ENCODE measurements at regions not wholly inside any gene's neighbourhood (a gene's known extent, or its start where the extent isn't known, plus 50 kb on each side); places are given as distances from the start of the nearest gene placed in this dataset.

DNA sequence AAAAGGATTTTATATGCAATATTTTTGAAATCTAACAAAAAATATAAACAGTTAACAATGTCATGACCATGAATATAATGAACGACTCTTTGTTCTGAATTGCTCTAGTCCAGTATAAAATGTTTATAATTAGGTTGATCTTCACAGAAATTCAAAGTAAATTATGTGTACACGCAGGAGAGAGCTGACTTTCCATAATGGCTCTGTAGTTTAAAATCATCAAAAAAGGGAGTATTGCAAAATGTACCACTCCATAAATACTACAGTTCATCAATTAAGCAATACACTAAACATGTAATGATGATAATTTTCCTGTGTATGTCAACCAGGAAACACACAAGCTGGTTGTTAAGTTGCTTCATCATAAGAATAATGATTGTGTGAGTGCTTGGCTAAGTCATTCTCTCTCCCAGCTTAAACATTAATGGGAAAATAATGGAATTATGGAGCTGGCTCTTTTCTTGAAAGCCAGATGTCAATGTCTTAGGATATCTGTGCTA lies 189.5 kb upstream of the PLEKHG7 start:
- H3K36me3 ChIP-seq = no peaks in the 10 kb centered on the region
- H3K4me1 ChIP-seq = no peaks in the 10 kb centered on the region
- no peak overlapping the region for H3K27ac ChIP-seq
- no peak overlapping the region for H3K4me3 ChIP-seq
- H3K9me3 ChIP-seq = no peaks in the 10 kb centered on the region
- no peak for DNase-seq
- intact Hi-C loops (cut with DNase I) = no loop called here
- TF ChIP-seq CTCF (IDR thresholded peaks at IDR 0.05) = no peak
- no peaks in the 10 kb centered on the region for H3K27me3 ChIP-seq
- no peak overlapping the region for H3K9ac ChIP-seq (ENCODE audit: low read depth in 2 of 2, low read length in 2 of 2)

DNA sequence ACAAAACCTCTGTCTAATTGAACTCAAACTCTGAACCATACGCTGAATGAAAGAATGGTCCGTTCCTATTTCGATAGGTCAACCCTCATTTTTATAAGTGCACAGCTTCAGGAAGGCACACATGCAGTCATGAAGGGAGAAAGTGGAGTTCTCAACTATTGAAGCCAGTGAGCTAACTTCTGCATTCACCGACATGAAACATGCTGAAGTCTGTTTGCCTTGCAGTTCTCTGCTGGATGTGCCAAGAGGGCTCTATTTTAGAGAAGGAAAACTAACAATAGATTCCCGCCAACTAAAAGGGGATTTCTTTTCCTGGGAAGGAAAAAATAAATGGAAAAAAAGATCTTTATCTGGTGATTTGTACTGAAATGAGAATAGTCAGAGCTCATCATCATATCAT lies 191.0 kb upstream of the PLEKHG7 start:
- TF ChIP-seq CTCF (IDR thresholded peaks at IDR 0.05) = no peak
- Histone ChIP-seq H3K36me3 (no peaks in the 10 kb centered on the region), H3K4me3 (no peak overlapping the region), H3K9ac (ENCODE audit: low read depth in 2 of 2, low read length in 2 of 2) (no peak overlapping the region), H3K9me3 (no peaks in the 10 kb centered on the region), H3K4me1 (peaks cover under 1% of the 10 kb centered on the region), H3K27ac (no peak overlapping the region), H3K27me3 (no peaks in the 10 kb centered on the region)
- intact Hi-C loops (cut with DNase I) = no loop called here
- no peak for DNase-seq

- no peak overlapping the region for H3K27ac ChIP-seq
- no peaks in the 10 kb centered on the region for H3K27me3 ChIP-seq
- H3K4me3 ChIP-seq = no peak overlapping the region
- H3K36me3 ChIP-seq = no peaks in the 10 kb centered on the region
- no peak overlapping the region for H3K9ac ChIP-seq (ENCODE audit: low read depth in 2 of 2, low read length in 2 of 2)
- no peaks in the 10 kb centered on the region for H3K9me3 ChIP-seq
- peaks cover 8% of the 10 kb centered on the region for H3K4me1 ChIP-seq
- no peak for DNase-seq
- TF ChIP-seq CTCF (IDR thresholded peaks at IDR 0.05) = no peak
- intact Hi-C loops (cut with DNase I) = loop anchor here (10.0 kb wide), 1 partner anchor 56 kb away; no protein-coding TSS in a partner anchor
These were observed 193.5 kb upstream of the PLEKHG7 start for GRCh38 chr12:92509156-92509738.

DNA sequence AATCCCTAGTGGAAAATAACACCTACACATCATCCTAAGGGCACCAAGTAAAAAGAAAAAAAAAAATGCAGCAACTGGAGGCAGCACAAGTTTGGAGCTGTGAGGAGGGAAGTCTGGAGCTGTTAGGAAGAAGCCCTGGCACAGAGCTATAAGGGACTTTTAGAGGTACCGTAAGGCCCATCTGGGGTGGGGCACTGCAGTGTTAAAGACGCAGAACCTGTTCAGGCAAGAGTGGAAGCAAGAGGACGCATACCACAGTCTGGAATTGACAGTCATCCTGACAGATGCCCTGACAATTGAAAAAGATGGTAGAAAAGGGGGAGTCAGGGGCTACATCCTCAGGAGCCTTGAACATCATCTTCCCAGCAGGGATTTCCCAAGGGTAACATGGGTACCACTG lies 195.9 kb upstream of the PLEKHG7 start:
- Histone ChIP-seq H3K36me3 (no peaks in the 10 kb centered on the region), H3K9me3 (no peaks in the 10 kb centered on the region), H3K27me3 (no peaks in the 10 kb centered on the region), H3K4me3 (no peak overlapping the region), H3K27ac (no peak overlapping the region), H3K9ac (ENCODE audit: low read depth in 2 of 2, low read length in 2 of 2) (no peak overlapping the region), H3K4me1 (peaks cover 8% of the 10 kb centered on the region)
- intact Hi-C loops (cut with DNase I) = loop anchor here (10.0 kb wide), 1 partner anchor 58 kb away; no protein-coding TSS in a partner anchor
- no peak for DNase-seq
- TF ChIP-seq CTCF (IDR thresholded peaks at IDR 0.05) = no peak

GRCh38 chr12:92506460-92506859 lies 196.3 kb upstream of the PLEKHG7 start:
- H3K36me3 ChIP-seq = no peaks in the 10 kb centered on the region
- intact Hi-C loops (cut with DNase I) = loop anchor here (10.0 kb wide), 1 partner anchor 58 kb away; no protein-coding TSS in a partner anchor
- DNase-seq = no peak
- peaks cover 8% of the 10 kb centered on the region for H3K4me1 ChIP-seq
- H3K9ac ChIP-seq (ENCODE audit: low read depth in 2 of 2, low read length in 2 of 2) = no peak overlapping the region
- H3K27me3 ChIP-seq = no peaks in the 10 kb centered on the region
- peak overlapping the region; percentile 65 for H3K27ac ChIP-seq
- TF ChIP-seq CTCF (IDR thresholded peaks at IDR 0.05) = no peak
- no peak overlapping the region for H3K4me3 ChIP-seq
- H3K9me3 ChIP-seq = no peaks in the 10 kb centered on the region

Data from colonic mucosa (tissue), 4 donors.